ENCODE measurements at regions not wholly inside any gene's neighbourhood (a gene's known extent, or its start where the extent isn't known, plus 50 kb on each side); places are given as distances from the start of the nearest gene placed in this dataset.

GRCh38 chr4:71267244-71267643 is 71.6 kb upstream of the SLC4A4 start:
- no peaks in the 10 kb centered on the region for H3K9me3 ChIP-seq (ENCODE audit: control insufficient read depth, low read length)
- H3K27ac ChIP-seq (ENCODE audit: insufficient read depth, low read depth, low read length, poor library complexity, severe bottlenecking), result no peak overlapping the region
- H3K4me3 ChIP-seq (ENCODE audit: insufficient read depth, low read depth, low read length), result no peak overlapping the region
- H3K4me1 ChIP-seq (ENCODE audit: control insufficient read depth, insufficient read depth, low read length), result no peaks in the 10 kb centered on the region
- H3K36me3 ChIP-seq (ENCODE audit: control insufficient read depth, insufficient read depth, low read length), result no peaks in the 10 kb centered on the region
- WGBS, 2 experiments, result 100% methylated on average over 1 of the region's 1 CpG
- no peaks in the 10 kb centered on the region for H3K27me3 ChIP-seq (ENCODE audit: control insufficient read depth, insufficient read depth, low read length, poor library complexity, severe bottlenecking)

GRCh38 chr4:71268166-71268565 is 70.7 kb upstream of the SLC4A4 start:
- WGBS, 2 experiments, result 87 to 89% methylated on average over 3 to 4 of the region's 4 CpGs
- H3K27me3 ChIP-seq (ENCODE audit: control insufficient read depth, insufficient read depth, low read length, poor library complexity, severe bottlenecking), result no peaks in the 10 kb centered on the region
- H3K36me3 ChIP-seq (ENCODE audit: control insufficient read depth, insufficient read depth, low read length), result no peaks in the 10 kb centered on the region
- no peaks in the 10 kb centered on the region for H3K9me3 ChIP-seq (ENCODE audit: control insufficient read depth, low read length)
- H3K4me3 ChIP-seq (ENCODE audit: insufficient read depth, low read depth, low read length), result no peak overlapping the region
- no peaks in the 10 kb centered on the region for H3K4me1 ChIP-seq (ENCODE audit: control insufficient read depth, insufficient read depth, low read length)
- H3K27ac ChIP-seq (ENCODE audit: insufficient read depth, low read depth, low read length, poor library complexity, severe bottlenecking), result no peak overlapping the region

- Histone ChIP-seq H3K9me3 (ENCODE audit: control insufficient read depth, low read length) (no peaks in the 10 kb centered on the region), H3K27ac (ENCODE audit: insufficient read depth, low read depth, low read length, poor library complexity, severe bottlenecking) (no peak overlapping the region), H3K36me3 (ENCODE audit: control insufficient read depth, insufficient read depth, low read length) (no peaks in the 10 kb centered on the region), H3K27me3 (ENCODE audit: control insufficient read depth, insufficient read depth, low read length, poor library complexity, severe bottlenecking) (no peaks in the 10 kb centered on the region), H3K4me3 (ENCODE audit: insufficient read depth, low read depth, low read length) (no peak overlapping the region), H3K4me1 (ENCODE audit: control insufficient read depth, insufficient read depth, low read length) (no peaks in the 10 kb centered on the region)
- WGBS, 2 experiments, result 93% methylated on average over 5 of the region's 5 CpGs
These were observed 69.6 kb upstream of the SLC4A4 start for GRCh38 chr4:71269233-71269632.

- Histone ChIP-seq H3K36me3 (ENCODE audit: control insufficient read depth, insufficient read depth, low read length) (no peaks in the 10 kb centered on the region), H3K27me3 (ENCODE audit: control insufficient read depth, insufficient read depth, low read length, poor library complexity, severe bottlenecking) (no peaks in the 10 kb centered on the region), H3K4me3 (ENCODE audit: insufficient read depth, low read depth, low read length) (no peak overlapping the region), H3K4me1 (ENCODE audit: control insufficient read depth, insufficient read depth, low read length) (no peaks in the 10 kb centered on the region), H3K27ac (ENCODE audit: insufficient read depth, low read depth, low read length, poor library complexity, severe bottlenecking) (no peak overlapping the region), H3K9me3 (ENCODE audit: control insufficient read depth, low read length) (no peaks in the 10 kb centered on the region)
- WGBS, 2 experiments, result 39 to 80% methylated on average over 1 of the region's 1 CpG
These were observed 67.9 kb upstream of the SLC4A4 start for GRCh38 chr4:71270901-71271300.

DNA sequence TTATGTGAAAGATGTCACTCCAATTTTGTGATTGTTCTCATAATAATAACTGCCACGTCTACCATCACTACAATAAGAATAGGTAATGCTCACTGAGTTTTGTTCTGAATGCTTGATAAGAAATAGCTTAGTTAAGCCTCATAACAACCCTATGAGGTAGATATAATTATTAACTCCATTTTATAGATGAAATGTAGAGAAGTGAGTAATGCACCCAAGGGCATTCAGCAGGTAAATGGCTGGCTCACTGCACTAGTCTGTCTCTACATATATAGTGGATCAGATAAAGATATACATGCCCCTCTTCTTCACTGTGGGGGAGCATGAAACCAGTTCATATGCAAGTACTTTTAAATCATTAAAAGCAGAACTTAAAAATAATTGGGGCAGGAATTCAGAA is 65.8 kb upstream of the SLC4A4 start:
- Histone ChIP-seq H3K9me3 (ENCODE audit: control insufficient read depth, low read length) (no peaks in the 10 kb centered on the region), H3K27me3 (ENCODE audit: control insufficient read depth, insufficient read depth, low read length, poor library complexity, severe bottlenecking) (no peaks in the 10 kb centered on the region), H3K4me1 (ENCODE audit: control insufficient read depth, insufficient read depth, low read length) (no peaks in the 10 kb centered on the region), H3K27ac (ENCODE audit: insufficient read depth, low read depth, low read length, poor library complexity, severe bottlenecking) (no peak overlapping the region), H3K4me3 (ENCODE audit: insufficient read depth, low read depth, low read length) (no peak overlapping the region), H3K36me3 (ENCODE audit: control insufficient read depth, insufficient read depth, low read length) (no peaks in the 10 kb centered on the region)
- WGBS, 2 experiments, result no CpG with 5 or more reads among the region's 1 CpG

- no peaks in the 10 kb centered on the region for H3K9me3 ChIP-seq (ENCODE audit: control insufficient read depth, low read length)
- H3K27ac ChIP-seq (ENCODE audit: insufficient read depth, low read depth, low read length, poor library complexity, severe bottlenecking), result no peak overlapping the region
- no peaks in the 10 kb centered on the region for H3K4me1 ChIP-seq (ENCODE audit: control insufficient read depth, insufficient read depth, low read length)
- H3K27me3 ChIP-seq (ENCODE audit: control insufficient read depth, insufficient read depth, low read length, poor library complexity, severe bottlenecking), result no peaks in the 10 kb centered on the region
- H3K4me3 ChIP-seq (ENCODE audit: insufficient read depth, low read depth, low read length), result no peak overlapping the region
- H3K36me3 ChIP-seq (ENCODE audit: control insufficient read depth, insufficient read depth, low read length), result no peaks in the 10 kb centered on the region
These were observed 63.8 kb upstream of the SLC4A4 start for GRCh38 chr4:71275004-71275403.

DNA sequence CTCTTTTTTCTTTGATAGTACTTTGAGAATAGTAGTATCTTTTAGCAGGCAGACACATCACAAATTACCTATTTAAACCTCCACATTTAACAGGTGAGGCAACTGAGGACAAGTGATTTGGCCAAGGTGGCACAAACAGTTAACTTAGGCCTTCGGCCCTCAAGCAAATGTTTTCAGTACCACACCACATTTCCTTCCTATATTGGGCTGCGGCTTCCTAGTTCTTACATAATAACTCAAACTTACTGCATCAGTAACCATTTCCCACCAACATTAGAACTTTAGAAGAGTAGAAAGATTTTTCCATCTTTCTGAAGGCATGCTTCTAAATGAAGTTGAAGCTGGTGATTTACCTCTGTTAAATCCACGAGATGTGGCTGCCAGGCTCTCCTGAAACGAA is 63.2 kb upstream of the SLC4A4 start:
- WGBS, 2 experiments, result 89 to 90% methylated on average over 4 of the region's 4 CpGs
- H3K27me3 ChIP-seq (ENCODE audit: control insufficient read depth, insufficient read depth, low read length, poor library complexity, severe bottlenecking), result no peaks in the 10 kb centered on the region
- H3K4me1 ChIP-seq (ENCODE audit: control insufficient read depth, insufficient read depth, low read length), result no peaks in the 10 kb centered on the region

DNA sequence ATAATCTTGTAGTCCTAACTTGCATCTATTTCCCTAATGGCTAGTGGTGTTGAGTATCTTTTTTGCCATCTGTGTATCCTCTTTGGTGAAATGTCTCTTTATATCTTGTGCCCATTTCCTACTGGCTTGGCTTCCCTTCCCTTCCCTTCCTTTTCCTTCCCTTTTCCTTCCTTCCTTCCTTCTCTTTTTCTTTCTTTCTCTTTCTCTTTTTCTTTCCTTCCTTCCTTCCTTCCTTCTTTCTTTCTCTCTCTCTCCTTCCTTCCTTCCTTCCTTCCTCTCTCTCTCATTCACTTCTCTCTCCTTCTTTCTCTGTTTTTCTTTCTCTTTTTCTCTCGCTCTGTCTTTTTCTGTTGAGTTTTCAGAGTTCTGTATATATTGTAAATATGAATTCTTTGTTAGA is 61.5 kb upstream of the SLC4A4 start:
- no peak overlapping the region for H3K4me3 ChIP-seq (ENCODE audit: insufficient read depth, low read depth, low read length)
- H3K27me3 ChIP-seq (ENCODE audit: control insufficient read depth, insufficient read depth, low read length, poor library complexity, severe bottlenecking), result no peaks in the 10 kb centered on the region
- H3K36me3 ChIP-seq (ENCODE audit: control insufficient read depth, insufficient read depth, low read length), result no peaks in the 10 kb centered on the region
- H3K4me1 ChIP-seq (ENCODE audit: control insufficient read depth, insufficient read depth, low read length), result no peaks in the 10 kb centered on the region
- no CpG with 5 or more reads among the region's 1 CpG for WGBS, 2 experiments
- H3K27ac ChIP-seq (ENCODE audit: insufficient read depth, low read depth, low read length, poor library complexity, severe bottlenecking), result no peak overlapping the region
- no peaks in the 10 kb centered on the region for H3K9me3 ChIP-seq (ENCODE audit: control insufficient read depth, low read length)

More for the DNA sequence above, 63.2 kb upstream of the SLC4A4 start:
- Histone ChIP-seq H3K9me3 (ENCODE audit: control insufficient read depth, low read length) (no peaks in the 10 kb centered on the region), H3K36me3 (ENCODE audit: control insufficient read depth, insufficient read depth, low read length) (no peaks in the 10 kb centered on the region), H3K27ac (ENCODE audit: insufficient read depth, low read depth, low read length, poor library complexity, severe bottlenecking) (no peak overlapping the region), H3K4me3 (ENCODE audit: insufficient read depth, low read depth, low read length) (no peak overlapping the region)

DNA sequence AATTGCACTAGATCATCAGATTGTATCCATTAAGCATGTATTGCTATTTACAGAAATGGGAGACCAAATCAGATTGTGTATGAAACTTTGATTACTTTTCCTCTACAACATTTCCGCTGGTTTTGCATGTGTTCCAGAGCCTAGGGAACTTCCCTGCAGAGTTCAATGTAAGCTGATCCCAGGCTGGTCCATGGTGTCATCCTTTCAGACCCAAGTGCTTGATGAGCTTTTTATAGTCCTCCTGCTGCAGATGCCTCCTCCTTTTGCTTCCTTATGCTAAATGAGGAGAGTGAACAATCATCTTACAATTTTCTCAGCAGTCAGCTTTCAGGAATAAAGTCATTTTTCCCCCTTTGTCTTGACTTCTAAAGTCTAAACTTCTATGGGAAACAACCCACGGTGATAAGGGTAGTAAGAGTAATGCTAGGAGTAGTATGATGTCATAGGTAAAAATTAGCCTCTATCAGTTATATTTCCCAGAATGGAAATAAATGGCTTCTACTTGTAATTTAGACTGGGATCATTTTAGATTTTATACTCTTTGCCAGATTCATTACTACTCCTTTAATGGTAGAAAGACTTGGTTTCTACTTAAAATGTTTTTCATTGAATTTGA is 55.1 kb upstream of the SLC4A4 start:
- Histone ChIP-seq H3K4me3 (ENCODE audit: insufficient read depth, low read depth, low read length) (no peak overlapping the region), H3K4me1 (ENCODE audit: control insufficient read depth, insufficient read depth, low read length) (no peaks in the 10 kb centered on the region), H3K36me3 (ENCODE audit: control insufficient read depth, insufficient read depth, low read length) (no peaks in the 10 kb centered on the region), H3K9me3 (ENCODE audit: control insufficient read depth, low read length) (no peaks in the 10 kb centered on the region), H3K27me3 (ENCODE audit: control insufficient read depth, insufficient read depth, low read length, poor library complexity, severe bottlenecking) (no peaks in the 10 kb centered on the region), H3K27ac (ENCODE audit: insufficient read depth, low read depth, low read length, poor library complexity, severe bottlenecking) (no peak overlapping the region)
- WGBS, 2 experiments, result 79 to 83% methylated on average over 1 to 2 of the region's 2 CpGs

DNA sequence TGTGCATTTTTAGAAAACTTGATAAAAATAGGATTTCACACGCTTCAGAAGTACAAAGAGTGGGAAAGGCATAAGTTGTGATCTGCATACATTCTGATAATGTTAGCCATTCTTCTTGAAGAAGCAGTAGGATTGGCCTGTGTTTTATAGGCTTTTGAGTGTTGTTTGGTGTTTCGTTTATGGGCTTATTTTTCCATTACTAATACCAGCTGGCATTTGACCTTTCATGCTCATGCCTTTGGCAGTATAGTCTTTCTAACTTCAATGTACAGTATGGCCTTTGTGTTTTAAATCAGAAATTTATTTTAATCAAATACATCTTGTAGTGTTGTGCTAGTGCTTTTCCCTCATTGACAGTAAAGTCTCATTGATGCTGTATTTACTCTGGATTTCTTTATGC is 51.5 kb upstream of the SLC4A4 start:
- Histone ChIP-seq H3K4me1 (ENCODE audit: control insufficient read depth, insufficient read depth, low read length) (no peaks in the 10 kb centered on the region), H3K4me3 (ENCODE audit: insufficient read depth, low read depth, low read length) (no peak overlapping the region), H3K27ac (ENCODE audit: insufficient read depth, low read depth, low read length, poor library complexity, severe bottlenecking) (no peak overlapping the region), H3K9me3 (ENCODE audit: control insufficient read depth, low read length) (no peaks in the 10 kb centered on the region), H3K27me3 (ENCODE audit: control insufficient read depth, insufficient read depth, low read length, poor library complexity, severe bottlenecking) (no peaks in the 10 kb centered on the region), H3K36me3 (ENCODE audit: control insufficient read depth, insufficient read depth, low read length) (no peaks in the 10 kb centered on the region)
- 88 to 96% methylated on average over 1 to 2 of the region's 2 CpGs for WGBS, 2 experiments

- H3K4me1 ChIP-seq (ENCODE audit: control insufficient read depth, insufficient read depth, low read length), result no peaks in the 10 kb centered on the region
- no peaks in the 10 kb centered on the region for H3K27me3 ChIP-seq (ENCODE audit: control insufficient read depth, insufficient read depth, low read length, poor library complexity, severe bottlenecking)
- no peak overlapping the region for H3K27ac ChIP-seq (ENCODE audit: insufficient read depth, low read depth, low read length, poor library complexity, severe bottlenecking)
- H3K36me3 ChIP-seq (ENCODE audit: control insufficient read depth, insufficient read depth, low read length), result no peaks in the 10 kb centered on the region
- H3K9me3 ChIP-seq (ENCODE audit: control insufficient read depth, low read length), result no peaks in the 10 kb centered on the region
- no peak overlapping the region for H3K4me3 ChIP-seq (ENCODE audit: insufficient read depth, low read depth, low read length)
These were observed 49.9 kb upstream of the SLC4A4 start for GRCh38 chr4:71288875-71289274.
